ENCODE measurements at regions not wholly inside any gene's neighbourhood (a gene's known extent, or its start where the extent isn't known, plus 50 kb on each side); places are given as distances from the start of the nearest gene placed in this dataset.

- no peak overlapping the region for H3K23ac ChIP-seq (ENCODE audit: insufficient read length)
- no peak overlapping the region for H2BK5ac ChIP-seq (ENCODE audit: low read depth, low read length)
- H3K23me2 ChIP-seq (ENCODE audit: low read depth, low read length) = no peaks in the 10 kb centered on the region
- no peaks in the 10 kb centered on the region for H3K79me1 ChIP-seq (ENCODE audit: low read depth, low read length)
- no peak overlapping the region for H3K18ac ChIP-seq (ENCODE audit: extremely low read depth, low read length)
- no peak overlapping the region for H4K91ac ChIP-seq (replicated peaks; ENCODE audit: insufficient read length, low read length)
- H2BK15ac ChIP-seq (ENCODE audit: low read length) = no peak overlapping the region
- no peak overlapping the region for H4K5ac ChIP-seq (ENCODE audit: insufficient read length, low read depth, low read length)
- H3K4ac ChIP-seq (replicated peaks; ENCODE audit: insufficient read length, low read depth, low read length) = no peak overlapping the region
- H2BK20ac ChIP-seq (ENCODE audit: low read length) = no peak overlapping the region
- H3K27ac ChIP-seq (ENCODE audit: low read depth, low read length) = no peak overlapping the region
- no peak overlapping the region for H3K56ac ChIP-seq (replicated peaks; ENCODE audit: insufficient read length, low read depth, low read length)
- H2AK5ac ChIP-seq (ENCODE audit: low read depth, low read length) = no peak overlapping the region
- H2BK12ac ChIP-seq (ENCODE audit: low read depth, low read length) = no peak overlapping the region
- H3K4me1 ChIP-seq (replicated peaks in 1 of 4; ENCODE audit: control insufficient read depth in 3 of 4, insufficient read depth in 4 of 4, low read length in 3 of 4) = no peaks in the 10 kb centered on the region
- H3K9ac ChIP-seq (replicated peaks in 1 of 4; ENCODE audit: extremely low read depth in 1 of 4, low read depth in 3 of 4, low read length in 3 of 4) = no peak overlapping the region
- H4K20me1 ChIP-seq (replicated peaks in 1 of 2; ENCODE audit: control insufficient read depth in 1 of 2, insufficient read depth in 2 of 2, low read length in 2 of 2) = no peaks in the 10 kb centered on the region
- no peak overlapping the region for H3K4me3 ChIP-seq (ENCODE audit: extremely low read depth in 1 of 4, insufficient read depth in 2 of 4, low read depth in 3 of 4, low read length in 4 of 4)
- no peak for FAIRE-seq
- no peak overlapping the region for H2AFZ ChIP-seq (ENCODE audit: low read length)
- DNase-seq (ENCODE audit: low read depth in 1 of 2, low spot score in 2 of 2) = no peak
- CTCF ChIA-PET (ENCODE audit: partially characterized antibody) = interaction anchor here (1.1 to 1.2 kb wide), 2 partner anchors 27 to 38 kb away, joined by 3 read pairs; no protein-coding TSS in a partner anchor
- no peak overlapping the region for H3K4me2 ChIP-seq (ENCODE audit: insufficient read depth in 1 of 2, low read depth in 2 of 2, low read length in 2 of 2)
- no peak overlapping the region for H4K8ac ChIP-seq (ENCODE audit: extremely low read depth, insufficient read depth, low read length)
- no peak overlapping the region for H2BK120ac ChIP-seq (replicated peaks; ENCODE audit: low read depth, low read length)
- H3K27me3 ChIP-seq (replicated peaks in 1 of 4; ENCODE audit: control insufficient read depth in 3 of 4, extremely low read depth in 1 of 4, insufficient read depth in 3 of 4, low read length in 3 of 4) = no peaks in the 10 kb centered on the region
- H3K36me3 ChIP-seq (ENCODE audit: control insufficient read depth in 2 of 4, insufficient read depth in 4 of 4, low read length in 3 of 4) = no peaks in the 10 kb centered on the region
- WGBS, 2 experiments (ENCODE audit: extremely low coverage in 1 of 2, insufficient coverage in 1 of 2, insufficient read length in 1 of 2, insufficient replicate concordance in 2 of 2, low coverage in 1 of 2, low lambda C conversion rate in 2 of 2, missing lambda C conversion rate in 1 of 2) = 88% methylated on average over 7 of the region's 7 CpGs; no CpG with 5 or more reads in 1 of the 2 experiments
- no peaks in the 10 kb centered on the region for H3K9me3 ChIP-seq (ENCODE audit: insufficient read depth in 2 of 2, low read depth in 1 of 2, low read length in 1 of 2)
- H3K14ac ChIP-seq (ENCODE audit: insufficient read length) = no peak overlapping the region
- POLR2A ChIA-PET (ENCODE audit: partially characterized antibody) = no interaction called here
- no peaks in the 10 kb centered on the region for H3K79me2 ChIP-seq (ENCODE audit: control insufficient read depth in 1 of 2, insufficient read depth in 2 of 2, low read length in 2 of 2)
- TF ChIP-seq MAFK (IDR thresholded peaks at IDR 0.05; ENCODE audit: low read depth, low read length) = no peak
- TF ChIP-seq SUZ12 (IDR thresholded peaks at IDR 0.05; ENCODE audit: low read length) = no peak
- no peak for TF ChIP-seq POLR2A (IDR thresholded peaks at IDR 0.05; ENCODE audit: control extremely low read depth in 1 of 2, low read depth in 2 of 2, low read length in 2 of 2)
- TF ChIP-seq JUND (IDR thresholded peaks at IDR 0.05; ENCODE audit: low read length) = no peak
- TF ChIP-seq TCF12 (IDR thresholded peaks at IDR 0.05; ENCODE audit: low read depth, low read length) = no peak
- TF ChIP-seq ZNF274 (IDR thresholded peaks at IDR 0.05; ENCODE audit: borderline replicate concordance, extremely low read depth, low read length) = no peak
- no peak for TF ChIP-seq NANOG (IDR thresholded peaks at IDR 0.05; ENCODE audit: insufficient read depth, low read depth, low read length, poor library complexity, severe bottlenecking)
- no peak for TF ChIP-seq SIN3A (conservative IDR thresholded peaks at IDR 0.05 in 1 of 2, IDR thresholded peaks at IDR 0.05 in 1 of 2; ENCODE audit: low read depth in 1 of 2, low read length in 2 of 2)
- TF ChIP-seq RNF2 (IDR thresholded peaks at IDR 0.05; ENCODE audit: borderline replicate concordance, low read depth, low read length, missing control alignments, poor library complexity, severe bottlenecking) = no peak
- TF ChIP-seq CBX5 (IDR thresholded peaks at IDR 0.05; ENCODE audit: low read depth, low read length) = no peak
- no peak for TF ChIP-seq BRCA1 (IDR thresholded peaks at IDR 0.05; ENCODE audit: low read depth, low read length)
- no peak for TF ChIP-seq CEBPB (IDR thresholded peaks at IDR 0.05; ENCODE audit: low read depth, low read length)
- no peak for TF ChIP-seq BACH1 (IDR thresholded peaks at IDR 0.05; ENCODE audit: low read length)
- no peak for TF ChIP-seq SP4 (IDR thresholded peaks at IDR 0.05; ENCODE audit: low read length)
- no peak for TF ChIP-seq POLR2AphosphoS5 (IDR thresholded peaks at IDR 0.05; ENCODE audit: low read depth, low read length)
Observed at GRCh38 chr10:23606456-23606855, 167.6 kb downstream of the OTUD1 start.
